HEK293 (cell line): ENCODE measurements at regions not wholly inside any gene's neighbourhood (a gene's known extent, or its start where the extent isn't known, plus 50 kb on each side); places are given as distances from the start of the nearest gene placed in this dataset.

Experiments
- CTCF ChIA-PET: fragments of 350-600 bp; formaldehyde crosslinking; extraction: SDS; loops from one replicate; lab custom pipeline; 2021; ENCODE audit warnings: antibody characterized with exemption; lab: Yijun Ruan, JAX
- POLR2A ChIA-PET: fragments of 300-600 bp; formaldehyde crosslinking; extraction: SDS; loops from one replicate; lab custom pipeline; 2020; ENCODE audit warnings: antibody characterized with exemption, inconsistent platforms; lab: Yijun Ruan, JAX
- H3K27ac ChIP-seq: fragments of 200-500 bp; sonication (Bioruptor generic); 2 replicates; pipeline ENCODE4 v1.5.1; 2014; ENCODE audit warnings: low read depth, low read length, control low read depth, inconsistent platforms; ENCODE audit errors: extremely low read depth
- H3K36me3 ChIP-seq, 2 experiments: fragments of 200-500 bp in 1 of 2; sonication (Bioruptor generic) in 1 of 2; 1 replicate in 1 of 2; 2 replicates in 1 of 2; pipeline ENCODE4 v1.5.1; 2014 to 2017; ENCODE audit warnings: inconsistent platforms in 2 of 2, low read length in 2 of 2; ENCODE audit not compliant: control insufficient read depth in 2 of 2, insufficient read depth in 1 of 2
- H3K4me1 ChIP-seq: fragments of 200-500 bp; sonication (Bioruptor generic); 2 replicates; pipeline ENCODE4 v1.5.1; 2014; ENCODE audit warnings: mild to moderate bottlenecking, low read length, inconsistent platforms; ENCODE audit not compliant: control insufficient read depth, insufficient read depth
- H3K4me3 ChIP-seq: 2 replicates; pipeline ENCODE4 v1.5.1; 2011; ENCODE audit warnings: low read depth, mild to moderate bottlenecking, control low read depth, low read length, moderate library complexity
- H3K9me3 ChIP-seq: fragments of 200-500 bp; sonication (Bioruptor generic); 2 replicates; pipeline ENCODE4 v1.5.1; 2014; ENCODE audit warnings: low read depth, low read length, inconsistent platforms; ENCODE audit not compliant: control insufficient read depth, insufficient read depth
- FEZF1 ChIP-seq: fragments of 450-650 bp; formaldehyde crosslinking; IDR thresholded peaks from 2 replicates; pipeline ENCODE4 v1.5.1; 2016; ENCODE audit warnings: missing biosample characterization, missing genetic modification characterization
- HOXC10 ChIP-seq: sonication (generic); formaldehyde crosslinking; IDR thresholded peaks from 2 replicates; pipeline ENCODE4 v1.8.1; 2023; ENCODE audit warnings: mild to moderate bottlenecking, missing genetic modification reagents
- OVOL3 ChIP-seq: fragments of 450-650 bp; formaldehyde crosslinking; IDR thresholded peaks from 2 replicates; pipeline ENCODE4 v1.5.1; 2016; ENCODE audit warnings: missing biosample characterization, missing genetic modification characterization
- SP2 ChIP-seq: fragments of 450-650 bp; formaldehyde crosslinking; IDR thresholded peaks from 2 replicates; pipeline ENCODE4 v1.5.1; 2016; ENCODE audit warnings: missing biosample characterization, missing genetic modification characterization
- ZBTB49 ChIP-seq: fragments of 450-650 bp; formaldehyde crosslinking; IDR thresholded peaks from 2 replicates; pipeline ENCODE4 v1.5.1; 2016; ENCODE audit warnings: missing biosample characterization, missing genetic modification characterization, low read depth
- ZNF146 ChIP-seq: fragments of 450-650 bp; formaldehyde crosslinking; IDR thresholded peaks from 2 replicates; pipeline ENCODE4 v1.5.1; 2016; ENCODE audit warnings: missing biosample characterization, missing genetic modification characterization
- ZNF169 ChIP-seq: fragments of 450-650 bp; formaldehyde crosslinking; IDR thresholded peaks from 2 replicates; pipeline ENCODE4 v1.5.1; 2016; ENCODE audit warnings: missing biosample characterization, missing genetic modification characterization
- ZNF221 ChIP-seq: fragments of 450-650 bp; formaldehyde crosslinking; IDR thresholded peaks from 2 replicates; pipeline ENCODE4 v1.5.1; 2017; ENCODE audit warnings: missing biosample characterization, missing genetic modification characterization, borderline replicate concordance
- ZNF514 ChIP-seq: fragments of 450-650 bp; formaldehyde crosslinking; IDR thresholded peaks from 2 replicates; pipeline ENCODE4 v1.5.1; 2016; ENCODE audit warnings: missing biosample characterization, missing genetic modification characterization
- ZNF549 ChIP-seq: fragments of 450-650 bp; IDR thresholded peaks from 2 replicates; pipeline ENCODE4 v1.5.1; 2018; ENCODE audit warnings: missing biosample characterization, missing genetic modification characterization, mild to moderate bottlenecking, inconsistent platforms, moderate library complexity
- ZNF596 ChIP-seq: fragments of 450-650 bp; IDR thresholded peaks from 2 replicates; pipeline ENCODE4 v1.5.0; 2018; ENCODE audit warnings: missing biosample characterization, mild to moderate bottlenecking, missing genetic modification characterization, moderate library complexity
- ZNF624 ChIP-seq: fragments of 450-650 bp; formaldehyde crosslinking; IDR thresholded peaks from 2 replicates; pipeline ENCODE4 v1.5.1; 2017; ENCODE audit warnings: missing biosample characterization, missing genetic modification characterization
- ZNF645 ChIP-seq: fragments of 450-650 bp; formaldehyde crosslinking; IDR thresholded peaks from 2 replicates; pipeline ENCODE4; 2016; ENCODE audit warnings: missing biosample characterization, missing genetic modification characterization
- ZNF654 ChIP-seq: fragments of 450-650 bp; formaldehyde crosslinking; IDR thresholded peaks from 2 replicates; pipeline ENCODE4 v1.5.1; 2016; ENCODE audit warnings: low read depth, missing biosample characterization, missing genetic modification characterization
- ZNF768 ChIP-seq: fragments of 450-650 bp; formaldehyde crosslinking; IDR thresholded peaks from 2 replicates; pipeline ENCODE4 v1.5.1; 2018; ENCODE audit warnings: missing biosample characterization, mild to moderate bottlenecking, missing genetic modification characterization
- ZNF843 ChIP-seq: fragments of 450-650 bp; formaldehyde crosslinking; IDR thresholded peaks from 2 replicates; pipeline ENCODE4 v1.5.1; 2016; ENCODE audit warnings: missing biosample characterization, missing genetic modification characterization
- TF ChIP-seq, protein P1 (sequence below): fragments of 450-650 bp; formaldehyde crosslinking; IDR thresholded peaks from 2 replicates; pipeline ENCODE4 v1.5.1; 2017; ENCODE audit warnings: missing biosample characterization, missing genetic modification characterization
- TF ChIP-seq, protein P2 (sequence below): fragments of 450-650 bp; formaldehyde crosslinking; IDR thresholded peaks from 2 replicates; pipeline ENCODE4 v1.5.1; 2016; ENCODE audit warnings: missing biosample characterization, missing genetic modification characterization, borderline replicate concordance
- TF ChIP-seq, protein P3 (sequence below): fragments of 450-650 bp; formaldehyde crosslinking; IDR thresholded peaks from 2 replicates; pipeline ENCODE4 v1.5.0; 2017; ENCODE audit warnings: missing biosample characterization, missing genetic modification characterization, borderline replicate concordance
- TF ChIP-seq, protein P4 (sequence below): fragments of 450-650 bp; formaldehyde crosslinking; IDR thresholded peaks from 2 replicates; pipeline ENCODE4 v1.5.1; 2016; ENCODE audit warnings: missing biosample characterization, missing genetic modification characterization

- CTCF ChIA-PET = no interaction called here
- no peaks in the 10 kb centered on the region for H3K9me3 ChIP-seq
Observed at GRCh38 chr20:54929191-54929590, 453.8 kb downstream of the DOK5 start.

DNA sequence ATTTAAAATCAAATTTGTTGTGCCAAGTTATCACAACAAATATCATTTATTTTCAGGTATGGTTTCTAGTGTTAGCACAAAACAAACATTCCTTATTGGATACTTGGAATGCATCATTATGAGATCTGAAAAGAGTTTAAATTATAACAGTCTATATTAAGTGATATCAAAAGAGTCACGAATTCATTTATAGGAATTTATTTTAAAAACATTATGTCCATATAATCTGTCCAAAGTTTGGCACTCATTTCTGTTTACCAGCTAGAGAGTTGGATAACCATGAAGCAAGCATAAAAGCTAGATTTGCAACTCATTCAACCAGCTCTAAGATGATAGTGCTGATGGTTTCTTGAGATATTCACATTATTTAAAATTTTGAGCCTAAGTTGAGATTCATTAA is 453.2 kb downstream of the DOK5 start:
- H3K4me1 ChIP-seq = no peaks in the 10 kb centered on the region
- no peak overlapping the region for H3K4me3 ChIP-seq
- no peaks in the 10 kb centered on the region for H3K9me3 ChIP-seq
- ChIA-PET CTCF (no interaction called here), POLR2A (no interaction called here)
- no peak for TF ChIP-seq ZNF514 (tag by site-specific recombination)
- TF ChIP-seq, protein P1, sequence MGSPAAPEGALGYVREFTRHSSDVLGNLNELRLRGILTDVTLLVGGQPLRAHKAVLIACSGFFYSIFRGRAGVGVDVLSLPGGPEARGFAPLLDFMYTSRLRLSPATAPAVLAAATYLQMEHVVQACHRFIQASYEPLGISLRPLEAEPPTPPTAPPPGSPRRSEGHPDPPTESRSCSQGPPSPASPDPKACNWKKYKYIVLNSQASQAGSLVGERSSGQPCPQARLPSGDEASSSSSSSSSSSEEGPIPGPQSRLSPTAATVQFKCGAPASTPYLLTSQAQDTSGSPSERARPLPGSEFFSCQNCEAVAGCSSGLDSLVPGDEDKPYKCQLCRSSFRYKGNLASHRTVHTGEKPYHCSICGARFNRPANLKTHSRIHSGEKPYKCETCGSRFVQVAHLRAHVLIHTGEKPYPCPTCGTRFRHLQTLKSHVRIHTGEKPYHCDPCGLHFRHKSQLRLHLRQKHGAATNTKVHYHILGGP (tag by site-specific recombination) = no peak
- TF ChIP-seq ZNF146 (tag by site-specific recombination) = no peak
- no peak for TF ChIP-seq OVOL3
- TF ChIP-seq, protein P2, sequence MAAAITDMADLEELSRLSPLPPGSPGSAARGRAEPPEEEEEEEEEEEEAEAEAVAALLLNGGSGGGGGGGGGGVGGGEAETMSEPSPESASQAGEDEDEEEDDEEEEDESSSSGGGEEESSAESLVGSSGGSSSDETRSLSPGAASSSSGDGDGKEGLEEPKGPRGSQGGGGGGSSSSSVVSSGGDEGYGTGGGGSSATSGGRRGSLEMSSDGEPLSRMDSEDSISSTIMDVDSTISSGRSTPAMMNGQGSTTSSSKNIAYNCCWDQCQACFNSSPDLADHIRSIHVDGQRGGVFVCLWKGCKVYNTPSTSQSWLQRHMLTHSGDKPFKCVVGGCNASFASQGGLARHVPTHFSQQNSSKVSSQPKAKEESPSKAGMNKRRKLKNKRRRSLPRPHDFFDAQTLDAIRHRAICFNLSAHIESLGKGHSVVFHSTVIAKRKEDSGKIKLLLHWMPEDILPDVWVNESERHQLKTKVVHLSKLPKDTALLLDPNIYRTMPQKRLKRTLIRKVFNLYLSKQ (tag by site-specific recombination) = no peak
- TF ChIP-seq FEZF1 = no peak
- TF ChIP-seq, protein P3, sequence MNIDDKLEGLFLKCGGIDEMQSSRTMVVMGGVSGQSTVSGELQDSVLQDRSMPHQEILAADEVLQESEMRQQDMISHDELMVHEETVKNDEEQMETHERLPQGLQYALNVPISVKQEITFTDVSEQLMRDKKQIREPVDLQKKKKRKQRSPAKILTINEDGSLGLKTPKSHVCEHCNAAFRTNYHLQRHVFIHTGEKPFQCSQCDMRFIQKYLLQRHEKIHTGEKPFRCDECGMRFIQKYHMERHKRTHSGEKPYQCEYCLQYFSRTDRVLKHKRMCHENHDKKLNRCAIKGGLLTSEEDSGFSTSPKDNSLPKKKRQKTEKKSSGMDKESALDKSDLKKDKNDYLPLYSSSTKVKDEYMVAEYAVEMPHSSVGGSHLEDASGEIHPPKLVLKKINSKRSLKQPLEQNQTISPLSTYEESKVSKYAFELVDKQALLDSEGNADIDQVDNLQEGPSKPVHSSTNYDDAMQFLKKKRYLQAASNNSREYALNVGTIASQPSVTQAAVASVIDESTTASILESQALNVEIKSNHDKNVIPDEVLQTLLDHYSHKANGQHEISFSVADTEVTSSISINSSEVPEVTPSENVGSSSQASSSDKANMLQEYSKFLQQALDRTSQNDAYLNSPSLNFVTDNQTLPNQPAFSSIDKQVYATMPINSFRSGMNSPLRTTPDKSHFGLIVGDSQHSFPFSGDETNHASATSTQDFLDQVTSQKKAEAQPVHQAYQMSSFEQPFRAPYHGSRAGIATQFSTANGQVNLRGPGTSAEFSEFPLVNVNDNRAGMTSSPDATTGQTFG (tag by site-specific recombination) = no peak
- no peak for TF ChIP-seq ZNF624
- TF ChIP-seq ZBTB49 (tag by site-specific recombination) = no peak
- no peak for TF ChIP-seq HOXC10
- no peaks in the 10 kb centered on the region for H3K36me3 ChIP-seq
- no peak overlapping the region for H3K27ac ChIP-seq

More at GRCh38 chr20:54929191-54929590, 453.8 kb downstream of the DOK5 start:
- POLR2A ChIA-PET = no interaction called here
- Histone ChIP-seq H3K4me1 (no peaks in the 10 kb centered on the region), H3K36me3 (no peaks in the 10 kb centered on the region), H3K4me3 (no peak overlapping the region), H3K27ac (no peak overlapping the region)
- TF ChIP-seq ZNF654 (tag by site-specific recombination) = no peak
- TF ChIP-seq ZNF221 (tag by site-specific recombination) = no peak
- TF ChIP-seq, protein P4, sequence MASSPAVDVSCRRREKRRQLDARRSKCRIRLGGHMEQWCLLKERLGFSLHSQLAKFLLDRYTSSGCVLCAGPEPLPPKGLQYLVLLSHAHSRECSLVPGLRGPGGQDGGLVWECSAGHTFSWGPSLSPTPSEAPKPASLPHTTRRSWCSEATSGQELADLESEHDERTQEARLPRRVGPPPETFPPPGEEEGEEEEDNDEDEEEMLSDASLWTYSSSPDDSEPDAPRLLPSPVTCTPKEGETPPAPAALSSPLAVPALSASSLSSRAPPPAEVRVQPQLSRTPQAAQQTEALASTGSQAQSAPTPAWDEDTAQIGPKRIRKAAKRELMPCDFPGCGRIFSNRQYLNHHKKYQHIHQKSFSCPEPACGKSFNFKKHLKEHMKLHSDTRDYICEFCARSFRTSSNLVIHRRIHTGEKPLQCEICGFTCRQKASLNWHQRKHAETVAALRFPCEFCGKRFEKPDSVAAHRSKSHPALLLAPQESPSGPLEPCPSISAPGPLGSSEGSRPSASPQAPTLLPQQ = no peak
- TF ChIP-seq HOXC10 = no peak
- no peak for TF ChIP-seq ZNF169 (tag by site-specific recombination)
- no peak for TF ChIP-seq ZNF596 (tag by site-specific recombination)
- no peak for TF ChIP-seq OVOL3
- TF ChIP-seq ZNF843 (tag by site-specific recombination) = no peak
- TF ChIP-seq ZNF645 (tag by site-specific recombination) = no peak
- TF ChIP-seq, protein P1 (tag by site-specific recombination) = no peak
- no peak for TF ChIP-seq ZNF549 (tag by site-specific recombination)
- TF ChIP-seq ZNF768 = no peak
- TF ChIP-seq SP2 (tag by site-specific recombination) = no peak
